ENCODE measurements at regions not wholly inside any gene's neighbourhood (a gene's known extent, or its start where the extent isn't known, plus 50 kb on each side); places are given as distances from the start of the nearest gene placed in this dataset.

DNA sequence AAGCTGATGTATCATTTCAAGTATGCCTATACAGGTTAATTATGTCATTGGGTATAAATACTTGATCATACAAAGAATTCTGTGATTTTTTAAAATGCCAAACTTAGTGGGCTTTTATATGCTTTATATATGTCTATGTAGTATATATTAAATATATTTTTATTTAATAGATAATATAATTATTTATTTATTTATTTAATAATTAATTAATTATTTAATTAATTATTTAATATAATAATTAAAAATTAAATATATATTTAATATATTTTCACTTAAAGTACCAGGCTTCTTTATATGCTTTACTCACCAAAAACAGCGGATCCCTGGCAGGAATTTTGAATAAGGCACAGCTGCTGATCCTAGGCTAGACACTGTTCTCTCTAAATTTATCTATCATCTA is 687.0 kb downstream of the VGLL3 start:
- no peak for DNase-seq (ENCODE audit: low read depth)

GRCh38 chr3:86282106-86282787 is 708.7 kb downstream of the VGLL3 start:
- DNase-seq (ENCODE audit: low read depth) = no peak

- no peak for DNase-seq (ENCODE audit: low read depth)
Observed at GRCh38 chr3:86269364-86270155, 721.4 kb downstream of the VGLL3 start.

- no peak for DNase-seq (ENCODE audit: low read depth)
Observed at GRCh38 chr3:86257955-86258641, 732.9 kb downstream of the VGLL3 start.

GRCh38 chr3:86254480-86254879 is 736.5 kb downstream of the VGLL3 start:
- DNase-seq (ENCODE audit: low read depth) = no peak

GRCh38 chr3:86251781-86252180 is 739.2 kb downstream of the VGLL3 start:
- no peak for DNase-seq (ENCODE audit: low read depth)

- DNase-seq (ENCODE audit: low read depth) = no peak
Observed at GRCh38 chr3:86249833-86250232, 741.1 kb downstream of the VGLL3 start.

GRCh38 chr3:86245360-86245759 is 745.6 kb downstream of the VGLL3 start:
- DNase-seq (ENCODE audit: low read depth) = no peak

- no peak for DNase-seq (ENCODE audit: low read depth)
Observed at GRCh38 chr3:86244905-86245304, 746.0 kb downstream of the VGLL3 start.

GRCh38 chr3:86239946-86240345 is 751.0 kb downstream of the VGLL3 start:
- DNase-seq (ENCODE audit: low read depth) = no peak

DNA sequence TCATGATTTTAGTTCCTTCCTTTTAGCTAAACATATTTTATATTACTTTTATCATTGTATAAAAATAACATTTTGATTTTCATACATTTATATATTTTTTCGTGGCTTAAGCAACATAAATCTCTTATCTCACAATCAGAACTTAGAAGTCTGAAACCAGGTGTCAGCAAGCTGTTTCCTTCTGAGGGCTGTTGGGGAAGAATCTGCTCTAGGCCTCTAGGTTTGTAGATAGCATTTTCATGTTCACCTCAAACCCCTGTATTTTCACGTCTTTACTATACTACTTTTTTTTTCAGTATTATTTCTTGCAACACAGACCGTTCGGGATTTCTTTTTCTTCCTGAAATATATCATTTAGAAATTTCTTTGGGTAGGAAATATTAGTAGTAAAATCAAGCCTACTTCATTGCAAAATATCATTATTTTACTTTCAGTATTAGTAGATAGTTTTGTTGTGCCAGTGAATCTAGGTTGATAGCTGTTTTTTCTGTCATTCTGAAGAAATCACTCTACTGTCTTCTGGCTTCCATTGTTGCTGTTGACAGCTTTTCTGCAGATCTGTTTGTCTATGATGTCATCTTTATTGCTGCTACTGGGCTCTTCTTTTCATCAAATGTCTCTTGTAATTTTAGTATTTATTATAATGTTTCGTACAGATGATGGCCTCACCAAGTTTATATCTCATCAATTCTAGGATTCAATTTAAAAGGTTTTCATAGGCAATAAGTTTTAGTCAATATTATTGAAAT is 756.3 kb downstream of the VGLL3 start:
- no peak for DNase-seq (ENCODE audit: low read depth)

DNA sequence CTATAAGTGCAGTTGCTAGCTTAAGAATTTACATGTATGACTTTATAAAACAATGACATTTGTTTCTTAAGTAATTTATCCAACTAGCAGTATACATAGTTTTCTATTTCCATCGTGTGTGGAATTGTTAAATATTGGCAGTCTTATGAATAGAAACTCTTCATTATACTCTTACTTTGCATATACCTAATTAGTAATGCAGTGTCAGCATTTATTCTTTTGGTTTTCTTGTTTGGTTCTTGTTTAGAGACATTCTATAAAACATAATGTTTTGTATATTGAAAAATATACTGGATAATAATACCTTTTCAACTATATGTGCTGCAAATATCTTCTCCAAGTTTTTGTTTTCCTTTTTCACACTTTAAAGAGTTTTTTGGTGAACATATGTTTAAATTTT is 760.2 kb downstream of the VGLL3 start:
- DNase-seq (ENCODE audit: low read depth) = no peak

- no peak for DNase-seq (ENCODE audit: low read depth)
Observed at GRCh38 chr3:86229775-86230094, 761.2 kb downstream of the VGLL3 start.

DNA sequence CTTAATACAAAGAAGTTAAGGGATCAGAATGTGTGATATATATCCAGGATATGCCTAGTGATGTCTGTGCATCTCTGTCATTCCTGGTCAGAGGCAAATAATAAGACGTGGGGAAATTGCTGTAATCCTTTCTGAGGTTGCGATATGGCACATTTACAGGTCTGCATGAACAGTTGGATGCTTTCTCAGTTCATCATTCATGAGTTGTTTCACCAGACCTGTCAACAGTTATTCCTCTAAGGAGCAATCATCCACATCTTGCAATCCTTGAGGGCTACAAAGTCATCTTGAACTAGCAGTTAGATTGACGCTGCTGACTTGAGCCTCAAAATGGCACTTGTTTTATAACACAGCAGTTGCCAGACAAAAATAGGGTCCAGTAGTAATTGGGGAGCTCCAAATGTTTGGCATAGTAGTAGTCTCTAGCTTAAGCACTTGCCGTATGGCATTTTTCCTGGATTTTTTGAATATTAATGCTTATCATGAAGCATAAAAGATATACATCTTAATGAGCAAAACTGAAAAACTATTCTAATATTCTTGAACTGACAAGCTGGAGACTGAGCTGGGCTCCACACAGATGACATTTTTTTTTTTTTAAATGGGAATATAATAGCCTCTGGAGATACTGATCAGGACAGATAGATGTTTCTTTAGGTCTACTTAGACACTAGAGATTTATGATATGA is 761.7 kb downstream of the VGLL3 start:
- DNase-seq (ENCODE audit: low read depth) = no peak

DNA sequence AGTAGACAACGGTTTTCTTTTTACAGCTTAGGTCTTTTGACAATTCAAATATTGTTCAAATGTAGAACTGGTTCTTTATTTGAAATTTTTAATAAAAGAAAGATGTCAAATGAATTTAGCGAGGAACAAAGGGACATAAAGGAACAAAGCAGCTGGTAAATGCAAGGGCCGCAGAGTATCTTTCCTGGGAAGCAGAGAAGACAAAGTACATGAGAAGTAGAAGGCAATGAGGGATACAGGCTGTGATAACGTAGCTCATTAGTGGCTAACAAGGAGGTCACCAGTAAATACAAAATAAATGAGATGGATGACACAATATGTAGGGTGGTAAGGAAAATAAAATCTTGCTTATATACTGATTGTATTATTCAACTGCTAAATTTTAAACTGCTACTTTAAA is 762.8 kb downstream of the VGLL3 start:
- DNase-seq (ENCODE audit: low read depth) = no peak

- no peak for DNase-seq (ENCODE audit: low read depth)
Observed at GRCh38 chr3:86225461-86225860, 765.5 kb downstream of the VGLL3 start.

GRCh38 chr3:86221601-86222000 is 769.3 kb downstream of the VGLL3 start:
- no peak for DNase-seq (ENCODE audit: low read depth)

DNA sequence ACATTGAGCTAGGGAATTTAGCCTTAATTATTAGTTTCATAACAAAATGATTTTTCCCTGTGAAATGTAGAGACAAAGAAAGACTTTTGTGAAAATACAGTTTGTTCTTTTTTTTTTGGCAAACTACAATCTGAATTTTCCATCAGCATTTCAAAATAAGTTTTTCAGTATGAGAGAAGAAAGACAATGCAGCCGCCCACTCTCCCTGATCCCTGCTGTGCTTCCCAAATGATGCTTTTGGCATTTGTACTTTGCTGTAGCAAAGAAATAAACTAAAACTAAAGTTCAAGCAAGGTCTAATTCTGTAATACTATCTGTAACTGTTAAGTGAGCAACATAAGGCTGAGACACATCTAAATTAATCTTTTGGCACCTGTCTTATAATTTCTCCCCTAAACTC is 782.2 kb downstream of the VGLL3 start:
- no peak for DNase-seq (ENCODE audit: low read depth)

GRCh38 chr3:86182606-86183005 is 808.3 kb downstream of the VGLL3 start:
- no peak for DNase-seq (ENCODE audit: low read depth)

GRCh38 chr3:86180696-86181095 is 810.3 kb downstream of the VGLL3 start:
- DNase-seq (ENCODE audit: low read depth) = no peak

DNA sequence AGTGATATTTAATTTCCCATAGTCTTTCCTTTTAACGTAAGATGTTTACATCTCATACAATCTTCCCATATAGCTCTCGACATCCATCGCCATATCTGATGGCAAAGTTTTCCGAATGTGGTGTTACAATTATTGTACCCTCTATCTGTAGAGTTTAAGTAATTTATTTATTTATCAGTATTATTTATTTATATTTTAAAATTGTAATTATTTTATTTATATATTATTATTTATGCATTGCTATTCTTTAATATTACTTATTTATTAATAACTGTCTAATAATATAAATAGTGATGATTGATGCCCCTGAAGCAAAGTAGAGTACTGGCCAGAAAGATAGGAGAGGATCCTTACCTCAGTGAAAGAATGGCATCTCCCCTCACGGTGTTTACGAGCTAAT is 812.9 kb downstream of the VGLL3 start:
- DNase-seq (ENCODE audit: low read depth) = no peak

DNA sequence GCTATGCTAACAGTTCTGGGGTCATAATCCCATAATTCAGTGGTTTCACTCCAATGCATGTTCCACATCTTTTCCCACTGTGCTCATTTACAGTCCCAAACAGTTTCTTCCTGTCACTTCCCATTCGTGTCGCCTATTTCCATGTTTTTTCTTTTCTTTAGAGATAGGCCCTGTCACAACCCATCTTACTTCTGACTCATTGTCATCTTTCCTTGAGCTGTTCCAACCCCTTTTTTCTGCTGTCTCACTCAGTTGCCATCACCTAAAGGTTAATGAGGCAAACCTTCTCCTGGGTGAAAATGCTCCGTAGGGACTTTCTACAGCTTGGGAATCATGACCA is 814.5 kb downstream of the VGLL3 start:
- no peak for DNase-seq (ENCODE audit: low read depth)

Measured in forelimb muscle (tissue), 1 donor.